GM18870 (cell line): ENCODE measurements at regions not wholly inside any gene's neighbourhood (a gene's known extent, or its start where the extent isn't known, plus 50 kb on each side); places are given as distances from the start of the nearest gene placed in this dataset.
"Not testable (repeated sequence)": the region's sequence is repeated elsewhere in the genome, so short reads cannot be mapped to it uniquely, and the experiment has no call there.

Experiments used
- ATAC-seq: cut with Tn5 transposase; IDR thresholded peaks from one replicate; pipeline ENCODE4 v1.9.1; 2021; ENCODE audit warnings: moderate library complexity; ENCODE audit not compliant: unreplicated experiment

- ATAC-seq = no peak
These were observed 107.7 kb upstream of the SMARCA2 start for GRCh38 chr9:1907465-1907864.

GRCh38 chr9:1909322-1909721 lies 105.8 kb upstream of the SMARCA2 start:
- ATAC-seq = no peak

- ATAC-seq = no peak
These were observed 104.8 kb upstream of the SMARCA2 start for GRCh38 chr9:1910269-1910811.

GRCh38 chr9:1913631-1914330 lies 101.4 kb upstream of the SMARCA2 start:
- no peak for ATAC-seq

DNA sequence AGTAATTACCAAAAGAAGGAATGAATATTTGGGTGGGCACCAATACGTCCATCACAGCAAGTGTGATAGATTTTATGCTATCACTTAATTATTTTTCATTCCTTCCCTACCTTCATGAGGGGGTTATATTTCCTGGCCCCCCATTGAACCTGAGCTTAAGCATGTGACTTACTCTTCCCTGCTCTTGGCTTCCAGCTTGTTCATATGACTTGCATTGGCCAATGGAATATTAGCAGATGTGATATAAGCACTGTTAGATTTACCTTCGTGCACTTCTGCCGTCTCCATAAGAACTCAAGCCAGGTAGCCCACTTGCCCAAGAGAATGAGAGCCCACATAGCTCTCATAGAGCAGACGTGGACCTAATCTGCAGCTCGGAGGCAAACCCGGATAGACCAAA lies 99.1 kb upstream of the SMARCA2 start:
- ATAC-seq = no peak

GRCh38 chr9:1916655-1917054 lies 98.5 kb upstream of the SMARCA2 start:
- no peak for ATAC-seq

- no peak for ATAC-seq
These were observed 97.7 kb upstream of the SMARCA2 start for GRCh38 chr9:1917396-1917935.

GRCh38 chr9:1918108-1918507 lies 97.0 kb upstream of the SMARCA2 start:
- ATAC-seq = no peak

GRCh38 chr9:1918622-1919021 lies 96.5 kb upstream of the SMARCA2 start:
- no peak for ATAC-seq

GRCh38 chr9:1919229-1919628 lies 95.9 kb upstream of the SMARCA2 start:
- no peak for ATAC-seq

- ATAC-seq = no peak
These were observed 94.8 kb upstream of the SMARCA2 start for GRCh38 chr9:1920386-1920785.

GRCh38 chr9:1922026-1922425 lies 93.1 kb upstream of the SMARCA2 start:
- no peak for ATAC-seq

GRCh38 chr9:1927546-1927945 lies 87.6 kb upstream of the SMARCA2 start:
- ATAC-seq = no peak

DNA sequence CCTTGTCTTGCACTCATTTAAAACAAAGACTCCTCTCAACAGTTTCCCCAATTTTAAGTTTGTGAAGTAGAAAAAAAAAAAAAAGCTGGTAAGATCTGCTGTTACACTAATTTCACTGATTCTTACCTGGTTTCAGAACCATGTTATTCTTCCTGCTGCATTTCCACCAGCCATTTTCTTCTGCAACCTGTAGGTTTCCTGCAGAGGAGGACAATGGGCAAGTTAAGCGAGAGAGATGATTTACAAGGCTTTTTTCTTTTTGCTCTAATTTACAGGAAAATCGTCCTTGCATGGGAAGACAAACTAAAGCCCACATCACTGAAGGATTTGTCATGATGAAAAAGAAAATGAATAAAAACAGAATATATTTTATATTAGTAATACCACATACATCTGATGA lies 86.0 kb upstream of the SMARCA2 start:
- no peak for ATAC-seq

DNA sequence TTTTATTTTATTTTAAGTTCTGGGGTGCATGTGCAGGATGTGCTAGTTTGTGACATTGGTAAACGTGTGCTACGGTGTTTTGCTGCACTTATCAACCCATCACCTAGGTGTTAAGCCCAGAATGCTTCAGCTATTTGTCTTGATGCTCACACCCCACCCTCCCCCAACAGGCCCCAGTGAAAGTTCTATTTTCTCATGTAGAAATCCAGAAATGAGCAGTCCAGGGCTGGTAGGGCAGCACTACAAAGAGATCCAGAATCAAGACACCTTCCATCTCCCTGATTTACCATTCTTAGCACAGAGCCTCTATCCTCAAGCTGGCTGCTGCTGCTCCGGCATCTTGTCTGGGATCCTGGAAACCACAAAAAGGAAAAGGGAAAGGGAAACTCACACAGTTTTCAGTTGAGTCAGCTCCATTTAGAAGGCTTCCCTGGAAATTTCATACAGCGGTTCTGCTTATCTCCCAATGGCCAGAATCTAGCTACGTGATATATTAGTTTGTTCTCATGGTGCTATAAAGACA lies 85.4 kb upstream of the SMARCA2 start:
- ATAC-seq = no peak

GRCh38 chr9:1930245-1930736 lies 84.9 kb upstream of the SMARCA2 start:
- ATAC-seq = not testable (repeated sequence)

DNA sequence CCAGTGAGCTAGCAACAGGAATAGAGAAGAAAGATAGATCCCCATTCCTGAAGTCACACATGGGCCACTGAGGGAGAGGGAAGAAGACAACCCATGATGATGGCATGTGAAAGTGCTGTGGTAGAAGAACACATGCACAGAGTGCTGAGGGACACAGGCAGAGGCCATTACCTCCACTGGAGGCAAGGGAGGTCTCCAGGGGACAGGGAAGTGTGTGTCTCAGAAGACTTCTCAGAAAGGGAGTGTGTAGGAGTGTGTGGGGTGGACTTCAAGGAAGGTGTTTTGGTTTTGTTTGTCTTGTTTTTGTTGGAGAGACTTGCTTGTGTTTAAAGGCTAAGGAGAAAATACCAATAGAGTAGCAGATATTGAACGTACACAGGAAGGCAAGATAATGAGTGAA lies 77.0 kb upstream of the SMARCA2 start:
- ATAC-seq = no peak

DNA sequence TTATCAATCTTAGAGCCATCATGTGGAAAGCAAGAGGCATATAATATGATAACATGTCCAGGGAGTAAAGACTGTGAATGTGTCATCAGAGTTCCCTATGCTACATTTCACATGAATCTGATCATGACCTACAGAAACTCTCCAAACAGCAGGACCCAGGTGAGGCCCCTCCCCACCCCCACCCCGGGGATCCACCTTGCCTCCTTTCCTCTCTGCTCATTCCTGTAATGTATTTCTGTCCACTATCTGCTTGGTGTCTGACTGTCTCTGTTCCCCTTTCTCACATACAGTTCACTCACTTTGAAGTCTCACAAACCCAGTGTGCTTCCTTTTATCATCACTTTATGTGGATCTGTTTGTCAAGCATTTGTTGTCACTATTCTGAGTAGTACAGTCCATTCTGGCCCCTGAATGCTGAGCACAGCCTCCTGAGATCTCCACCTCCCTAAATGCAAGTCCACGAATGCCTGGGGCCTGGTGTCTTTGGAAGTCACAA lies 76.4 kb upstream of the SMARCA2 start:
- peak; percentile 59 for ATAC-seq

GRCh38 chr9:1939466-1939865 lies 75.7 kb upstream of the SMARCA2 start:
- no peak for ATAC-seq

DNA sequence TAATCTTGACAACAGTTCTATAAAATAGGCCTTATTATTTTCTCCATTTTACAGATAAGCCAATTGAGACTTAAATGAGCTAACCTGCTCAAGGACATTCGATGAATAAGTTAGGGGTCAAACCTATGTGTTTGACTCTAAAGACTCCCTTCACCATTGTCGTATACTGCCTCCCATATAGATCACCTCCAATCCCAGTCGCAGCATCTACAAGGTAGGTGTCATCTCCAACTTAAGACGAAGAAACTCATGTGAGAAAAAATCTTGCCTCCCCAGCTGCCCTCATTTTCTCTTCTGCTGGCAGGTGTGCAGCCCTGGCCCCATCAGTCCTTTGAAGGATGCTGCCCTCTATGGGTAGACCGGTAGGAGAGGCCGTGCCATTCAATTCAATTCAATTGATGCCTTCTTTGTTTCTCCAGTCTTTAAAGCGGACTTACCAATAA lies 75.2 kb upstream of the SMARCA2 start:
- ATAC-seq = peak; percentile 76

DNA sequence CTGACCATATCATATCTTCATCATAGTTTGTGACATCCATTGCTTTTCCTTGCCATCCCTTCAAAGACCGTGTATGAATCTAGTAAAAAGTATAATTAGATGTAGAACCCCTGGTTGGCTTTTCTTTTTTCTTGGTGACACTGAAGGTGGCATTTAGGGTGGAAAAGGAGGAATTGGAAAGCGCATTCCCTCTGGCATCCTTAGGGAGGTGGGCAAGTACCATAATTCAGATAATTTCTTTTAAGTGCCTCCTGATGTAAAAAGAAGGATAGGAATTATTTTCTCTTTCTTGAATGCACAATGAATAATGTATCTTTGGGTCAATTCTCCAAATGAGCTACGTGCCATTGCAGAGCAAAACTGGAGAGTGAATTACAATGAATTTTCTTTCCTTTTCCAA lies 73.2 kb upstream of the SMARCA2 start:
- no peak for ATAC-seq
